ENCODE measurements at regions not wholly inside any gene's neighbourhood (a gene's known extent, or its start where the extent isn't known, plus 50 kb on each side); places are given as distances from the start of the nearest gene placed in this dataset.

- TF ChIP-seq, protein P1, sequence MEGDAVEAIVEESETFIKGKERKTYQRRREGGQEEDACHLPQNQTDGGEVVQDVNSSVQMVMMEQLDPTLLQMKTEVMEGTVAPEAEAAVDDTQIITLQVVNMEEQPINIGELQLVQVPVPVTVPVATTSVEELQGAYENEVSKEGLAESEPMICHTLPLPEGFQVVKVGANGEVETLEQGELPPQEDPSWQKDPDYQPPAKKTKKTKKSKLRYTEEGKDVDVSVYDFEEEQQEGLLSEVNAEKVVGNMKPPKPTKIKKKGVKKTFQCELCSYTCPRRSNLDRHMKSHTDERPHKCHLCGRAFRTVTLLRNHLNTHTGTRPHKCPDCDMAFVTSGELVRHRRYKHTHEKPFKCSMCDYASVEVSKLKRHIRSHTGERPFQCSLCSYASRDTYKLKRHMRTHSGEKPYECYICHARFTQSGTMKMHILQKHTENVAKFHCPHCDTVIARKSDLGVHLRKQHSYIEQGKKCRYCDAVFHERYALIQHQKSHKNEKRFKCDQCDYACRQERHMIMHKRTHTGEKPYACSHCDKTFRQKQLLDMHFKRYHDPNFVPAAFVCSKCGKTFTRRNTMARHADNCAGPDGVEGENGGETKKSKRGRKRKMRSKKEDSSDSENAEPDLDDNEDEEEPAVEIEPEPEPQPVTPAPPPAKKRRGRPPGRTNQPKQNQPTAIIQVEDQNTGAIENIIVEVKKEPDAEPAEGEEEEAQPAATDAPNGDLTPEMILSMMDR (IDR thresholded peaks at IDR 0.05; ENCODE audit: low read depth, low read length) = no peak
- no peak overlapping the region for H3K4me3 ChIP-seq (ENCODE audit: low read depth, low read length)
- DNase-seq (ENCODE audit: low read depth, low spot score) = no peak
- in situ Hi-C loops (cut with HindIII; ENCODE audit: low sequenced_read_pairs) = no loop called here
Measured at GRCh38 chr10:43728425-43728824, 79.7 kb upstream of the ZNF32 start.

DNA sequence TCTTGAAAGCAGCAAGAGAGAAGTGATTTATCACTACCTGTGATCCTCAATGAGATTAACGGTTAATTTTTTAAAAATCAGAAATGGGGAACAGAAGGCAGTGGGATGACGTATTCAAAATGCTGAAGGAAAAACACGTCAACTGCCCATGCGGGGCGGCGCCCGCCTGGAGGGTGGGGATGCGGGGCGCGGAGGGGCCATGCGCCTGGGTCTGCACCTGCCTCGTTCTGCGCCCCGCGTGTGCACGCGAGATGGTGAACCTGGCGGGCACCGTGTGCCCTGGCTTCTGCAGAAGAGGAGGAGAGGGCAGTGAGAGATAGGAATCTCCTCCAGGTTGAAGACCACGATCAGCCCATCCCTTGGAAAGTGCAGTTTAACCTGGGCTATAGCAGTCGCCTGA lies 79.3 kb upstream of the ZNF32 start:
- no peak for DNase-seq (ENCODE audit: low read depth, low spot score)
- TF ChIP-seq, protein P1 (IDR thresholded peaks at IDR 0.05; ENCODE audit: low read depth, low read length) = no peak
- in situ Hi-C loops (cut with HindIII; ENCODE audit: low sequenced_read_pairs) = no loop called here
- H3K4me3 ChIP-seq (ENCODE audit: low read depth, low read length) = no peak overlapping the region

DNA sequence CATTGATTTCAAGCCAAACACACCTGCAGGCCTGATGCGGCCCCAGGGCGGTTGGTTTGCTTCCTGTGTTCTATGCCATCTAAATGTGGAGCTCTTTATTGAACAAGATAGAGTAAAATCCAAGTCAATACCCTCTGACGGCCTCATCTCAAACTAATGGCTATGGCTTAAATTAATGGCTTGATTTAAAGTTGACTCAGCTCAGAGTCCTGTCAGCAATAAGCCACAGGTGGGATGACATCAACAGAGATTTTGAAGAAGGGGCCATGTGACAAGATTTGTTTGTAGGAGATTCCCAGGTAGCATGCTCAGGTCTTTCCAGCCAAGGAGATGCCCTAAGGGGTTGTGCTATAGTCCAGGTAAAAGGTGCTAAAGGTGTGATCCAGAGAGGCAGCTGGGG lies 66.7 kb upstream of the ZNF32 start:
- TF ChIP-seq, protein P1 (IDR thresholded peaks at IDR 0.05; ENCODE audit: low read depth, low read length) = no peak
- in situ Hi-C loops (cut with HindIII; ENCODE audit: low sequenced_read_pairs) = no loop called here
- DNase-seq (ENCODE audit: low read depth, low spot score) = no peak
- H3K4me3 ChIP-seq (ENCODE audit: low read depth, low read length) = no peak overlapping the region

GRCh38 chr10:43712821-43713584 lies 64.3 kb upstream of the ZNF32 start:
- in situ Hi-C loops (cut with HindIII; ENCODE audit: low sequenced_read_pairs) = no loop called here
- no peak for DNase-seq (ENCODE audit: low read depth, low spot score)
- TF ChIP-seq, protein P1 (IDR thresholded peaks at IDR 0.05; ENCODE audit: low read depth, low read length) = no peak

DNA sequence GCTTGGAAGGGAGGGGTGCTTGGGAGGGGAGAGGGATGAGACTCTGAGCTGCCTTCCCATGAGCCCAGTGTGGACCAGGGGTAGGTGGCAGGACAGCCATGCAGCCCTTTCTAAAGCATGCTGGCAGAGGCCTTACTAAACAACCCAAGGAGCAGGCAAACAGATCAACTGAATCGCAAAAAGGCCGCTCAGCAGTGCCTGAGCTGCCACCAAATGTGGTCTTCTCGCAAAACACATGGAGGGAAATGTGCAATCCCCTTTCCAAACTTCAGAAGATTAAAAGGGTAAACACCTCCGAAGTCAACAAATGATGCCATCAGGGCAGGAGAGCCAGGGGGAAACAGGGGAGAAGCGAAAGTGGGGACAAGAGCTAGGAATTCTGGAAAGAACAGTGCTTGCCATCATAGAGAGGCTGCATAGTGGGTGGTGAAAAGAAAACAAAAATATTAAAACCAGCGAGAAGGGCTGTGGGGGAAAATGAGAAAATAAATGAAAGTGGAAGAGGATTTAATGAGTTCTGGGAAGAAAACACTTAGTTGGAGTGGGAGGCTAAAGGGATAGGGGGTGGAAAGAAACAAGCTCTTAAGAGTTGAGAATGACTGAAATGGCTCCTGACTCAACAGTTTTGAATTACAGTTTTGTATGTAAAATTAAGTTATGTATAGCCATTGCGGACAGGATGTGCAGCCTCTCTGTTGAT lies 62.2 kb upstream of the ZNF32 start:
- in situ Hi-C loops (cut with HindIII; ENCODE audit: low sequenced_read_pairs) = no loop called here
- TF ChIP-seq, protein P1 (IDR thresholded peaks at IDR 0.05; ENCODE audit: low read depth, low read length) = no peak
- H3K4me3 ChIP-seq (ENCODE audit: low read depth, low read length) = no peak overlapping the region
- no peak for DNase-seq (ENCODE audit: low read depth, low spot score)

More at GRCh38 chr10:43712821-43713584, 64.3 kb upstream of the ZNF32 start:
- no peak overlapping the region for H3K4me3 ChIP-seq (ENCODE audit: low read depth, low read length)

- in situ Hi-C loops (cut with HindIII; ENCODE audit: low sequenced_read_pairs) = no loop called here
- no peak overlapping the region for H3K4me3 ChIP-seq (ENCODE audit: low read depth, low read length)
- no peak for DNase-seq (ENCODE audit: low read depth, low spot score)
Measured at GRCh38 chr10:43708262-43708661, 59.6 kb upstream of the ZNF32 start.

More at GRCh38 chr10:43708262-43708661, 59.6 kb upstream of the ZNF32 start:
- TF ChIP-seq, protein P1 (IDR thresholded peaks at IDR 0.05; ENCODE audit: low read depth, low read length) = no peak
